Natural killer cell treated with Interleukin-12 subunit alpha and Interleukin-12 subunit beta and Interleukin-15 and Interleukin-18, amount 100 ng/mL, for 72 hours (primary cell): ENCODE measurements at regions not wholly inside any gene's neighbourhood (a gene's known extent, or its start where the extent isn't known, plus 50 kb on each side); places are given as distances from the start of the nearest gene placed in this dataset.
"Not testable (repeated sequence)": the region's sequence is repeated elsewhere in the genome, so short reads cannot be mapped to it uniquely, and the experiment has no call there.

ENCODE experiments used
- ATAC-seq, 2 donors: fragments of 150-1000 bp; cut with Tn5 transposase in 1 of 2; sonication (Bioruptor Pico), chemical (Tn5 transposase) in 1 of 2; 2 replicates each; pipeline ENCODE4 v1.10.0; 2021
- DNase-seq: peaks from one replicate; pipeline ENCODE4 v3.0.0; 2022; ENCODE audit warnings: low spot score
- H3K27ac Mint-ChIP-seq, 2 donors: 1 replicate in 1 of 2; 2 replicates in 1 of 2; pipeline ENCODE4 v1.8.0; 2022; ENCODE audit warnings: mixed read lengths in 2 of 2, mild to moderate bottlenecking in 1 of 2, moderate library complexity in 1 of 2
- H3K27me3 Mint-ChIP-seq, 2 donors: 1 replicate in 1 of 2; 2 replicates in 1 of 2; pipeline ENCODE4 v1.8.0; 2022; ENCODE audit warnings: mixed read lengths in 2 of 2
- H3K36me3 Mint-ChIP-seq: one replicate; pipeline ENCODE4 v1.8.0; 2022; ENCODE audit warnings: mixed read lengths
- H3K4me1 Mint-ChIP-seq, 2 donors: 1 replicate in 1 of 2; 2 replicates in 1 of 2; pipeline ENCODE4 v1.8.0; 2022; ENCODE audit warnings: low read depth in 2 of 2, mixed read lengths in 2 of 2, mild to moderate bottlenecking in 1 of 2
- H3K4me3 Mint-ChIP-seq: one replicate; pipeline ENCODE4 v1.8.0; 2022; ENCODE audit warnings: mixed read lengths
- H3K9me3 Mint-ChIP-seq: 2 replicates; pipeline ENCODE4 v1.8.0; 2022; ENCODE audit warnings: mixed read lengths

DNA sequence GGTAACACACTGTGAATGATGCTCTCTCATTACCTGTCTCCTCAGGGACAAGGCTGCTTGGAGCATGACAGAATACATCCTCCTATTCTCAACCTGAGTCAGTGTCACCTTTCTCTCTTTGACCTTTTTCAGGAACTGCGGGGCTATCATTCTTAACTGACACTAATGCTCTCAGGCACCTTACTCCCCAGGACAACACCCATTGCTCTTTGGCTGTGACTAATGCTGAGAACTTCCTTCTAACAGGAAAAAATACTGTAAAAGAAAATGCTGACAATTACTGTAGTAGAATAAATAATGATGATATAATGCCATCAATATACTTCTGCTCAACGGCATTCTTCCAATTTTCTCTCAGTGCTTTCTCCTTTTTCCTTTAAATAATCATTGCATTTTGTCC lies 2082.7 kb upstream of the RAG2 start:
- peaks cover 16% of the 10 kb centered on the region for H3K9me3 Mint-ChIP-seq
- no peaks in the 10 kb centered on the region for H3K4me1 Mint-ChIP-seq
- peaks cover 5% of the 10 kb centered on the region for H3K36me3 Mint-ChIP-seq
- H3K27me3 Mint-ChIP-seq = no peaks in the 10 kb centered on the region
- no peak overlapping the region for H3K4me3 Mint-ChIP-seq
- H3K27ac Mint-ChIP-seq = no peak overlapping the region
- no peak for DNase-seq
- no peak for ATAC-seq

DNA sequence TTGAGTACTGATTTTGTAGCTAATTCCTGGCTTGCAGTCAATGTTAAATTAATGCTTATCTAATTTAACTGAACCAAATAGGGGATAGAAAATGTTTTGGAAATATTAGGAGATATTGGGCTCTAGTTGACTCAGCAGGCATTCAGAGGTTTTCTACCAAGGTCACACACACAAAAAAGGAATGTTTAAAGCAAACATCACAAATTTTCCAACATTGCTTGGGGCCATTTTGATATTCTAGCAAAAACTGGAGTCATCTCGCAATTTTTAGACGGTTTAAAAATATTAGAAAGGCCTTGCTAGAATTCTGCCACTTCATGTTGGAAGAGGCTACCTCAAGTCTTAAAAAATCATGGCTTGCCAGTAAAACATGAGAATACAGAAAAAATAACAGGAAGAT lies 2082.1 kb upstream of the RAG2 start:
- DNase-seq = no peak
- H3K27me3 Mint-ChIP-seq = no peaks in the 10 kb centered on the region
- peaks cover 20% of the 10 kb centered on the region for H3K9me3 Mint-ChIP-seq
- peaks cover 5% of the 10 kb centered on the region for H3K36me3 Mint-ChIP-seq
- H3K4me3 Mint-ChIP-seq = no peak overlapping the region
- H3K4me1 Mint-ChIP-seq = no peaks in the 10 kb centered on the region
- ATAC-seq = no peak
- no peak overlapping the region for H3K27ac Mint-ChIP-seq

DNA sequence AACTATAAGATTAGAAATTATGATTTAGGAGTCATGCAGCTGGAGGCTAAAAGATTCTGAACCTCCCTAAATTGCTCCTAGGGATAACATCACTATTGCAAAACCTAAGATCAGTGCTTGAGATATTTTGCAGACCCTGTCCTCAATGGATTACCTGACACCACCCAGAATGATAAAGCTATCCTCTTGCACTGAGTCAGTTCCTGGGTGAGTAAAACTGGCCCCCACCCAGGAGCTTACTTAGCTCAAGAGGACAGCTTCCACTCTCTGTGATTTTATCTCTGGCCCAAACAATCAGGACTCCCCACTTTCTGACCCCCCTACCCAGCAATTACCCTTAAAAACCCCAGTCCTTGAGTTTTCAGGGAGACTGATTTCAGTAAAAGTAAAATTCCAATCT lies 2074.4 kb upstream of the RAG2 start:
- no peak for ATAC-seq
- Mint-ChIP-seq H3K4me3 (no peak overlapping the region), H3K27ac (no peak overlapping the region)

DNA sequence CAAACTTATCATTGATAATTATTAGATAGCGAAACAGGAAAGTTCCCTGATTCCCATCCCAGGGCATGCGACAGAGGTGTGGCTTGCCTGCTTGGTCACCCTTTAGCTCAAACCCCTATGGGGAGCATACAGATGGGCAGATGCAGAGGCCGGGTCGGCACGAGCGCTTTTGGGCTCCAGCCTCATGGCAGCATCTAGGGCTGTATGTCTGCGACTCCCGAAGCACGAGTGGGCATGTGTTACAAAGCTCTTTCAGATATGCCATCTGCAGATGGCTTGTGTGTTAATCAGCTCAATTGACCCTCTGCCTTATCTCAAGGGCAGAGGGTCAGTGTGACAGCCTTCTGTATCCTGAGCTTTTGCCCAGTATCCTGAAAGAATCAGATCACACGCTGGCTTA lies 2069.3 kb upstream of the RAG2 start:
- H3K27me3 Mint-ChIP-seq = no peaks in the 10 kb centered on the region
- ATAC-seq = no peak
- no peaks in the 10 kb centered on the region for H3K36me3 Mint-ChIP-seq
- H3K4me3 Mint-ChIP-seq = no peak overlapping the region
- H3K4me1 Mint-ChIP-seq = no peaks in the 10 kb centered on the region
- no peak overlapping the region for H3K27ac Mint-ChIP-seq
- DNase-seq = no peak
- no peaks in the 10 kb centered on the region for H3K9me3 Mint-ChIP-seq

More for the DNA sequence above, 2074.4 kb upstream of the RAG2 start:
- no peak for DNase-seq
- Mint-ChIP-seq H3K9me3 (peaks cover 15% of the 10 kb centered on the region), H3K4me1 (no peaks in the 10 kb centered on the region), H3K27me3 (no peaks in the 10 kb centered on the region), H3K36me3 (peaks cover 5% of the 10 kb centered on the region)

- no peaks in the 10 kb centered on the region for H3K27me3 Mint-ChIP-seq
- H3K36me3 Mint-ChIP-seq = no peaks in the 10 kb centered on the region
- H3K4me1 Mint-ChIP-seq = no peaks in the 10 kb centered on the region
- DNase-seq (no peak), ATAC-seq (no peak)
- no peaks in the 10 kb centered on the region for H3K9me3 Mint-ChIP-seq
- H3K4me3 Mint-ChIP-seq = no peak overlapping the region
- no peak overlapping the region for H3K27ac Mint-ChIP-seq
Observed at GRCh38 chr11:38648604-38649003, 2050.6 kb upstream of the RAG2 start.

DNA sequence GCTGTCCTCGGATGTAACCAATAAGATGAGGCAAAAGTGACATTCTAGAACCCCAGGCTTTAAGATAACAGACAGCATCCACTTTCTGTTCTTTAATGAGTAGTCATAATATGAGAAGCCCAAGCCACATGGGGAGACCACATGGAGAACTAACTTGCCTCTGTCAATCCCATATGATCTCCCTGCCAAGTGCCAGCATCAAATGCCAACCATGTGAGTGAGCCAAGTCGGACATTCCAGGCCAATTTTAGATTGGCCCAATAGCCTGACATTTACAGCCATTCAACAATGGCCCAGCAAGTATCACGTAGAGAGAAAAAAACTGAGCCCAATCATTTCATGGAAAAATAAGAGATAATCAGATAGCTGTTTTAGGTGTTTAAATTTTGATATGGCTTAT lies 2048.3 kb upstream of the RAG2 start:
- no peaks in the 10 kb centered on the region for H3K4me1 Mint-ChIP-seq
- H3K36me3 Mint-ChIP-seq = no peaks in the 10 kb centered on the region
- no peak overlapping the region for H3K27ac Mint-ChIP-seq
- H3K27me3 Mint-ChIP-seq = no peaks in the 10 kb centered on the region
- DNase-seq = no peak
- H3K9me3 Mint-ChIP-seq = no peaks in the 10 kb centered on the region
- no peak overlapping the region for H3K4me3 Mint-ChIP-seq
- ATAC-seq = no peak

DNA sequence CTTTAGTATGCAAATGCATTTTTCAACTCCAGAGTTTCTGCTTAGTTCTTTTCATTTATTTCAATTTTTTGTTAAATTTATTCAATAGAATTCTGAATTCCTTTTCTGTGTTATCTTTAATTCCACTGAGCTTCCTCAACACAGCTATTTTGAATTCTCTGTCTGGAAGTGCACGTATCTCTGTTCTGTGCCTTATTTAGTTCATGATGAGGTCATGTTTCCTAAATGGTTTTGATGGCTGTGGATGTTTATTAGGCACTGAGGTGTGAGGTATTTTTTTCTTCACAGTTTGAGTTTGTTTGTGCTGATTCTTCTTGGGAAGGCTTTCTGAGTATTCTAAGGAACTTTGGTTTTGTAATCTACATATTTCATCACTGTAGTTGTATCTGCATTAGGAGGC lies 2042.8 kb upstream of the RAG2 start:
- DNase-seq = no peak
- no peaks in the 10 kb centered on the region for H3K4me1 Mint-ChIP-seq
- no peak for ATAC-seq
- no peak overlapping the region for H3K27ac Mint-ChIP-seq
- H3K4me3 Mint-ChIP-seq = no peak overlapping the region
- peaks cover 4% of the 10 kb centered on the region for H3K9me3 Mint-ChIP-seq
- H3K27me3 Mint-ChIP-seq = no peaks in the 10 kb centered on the region
- H3K36me3 Mint-ChIP-seq = no peaks in the 10 kb centered on the region

DNA sequence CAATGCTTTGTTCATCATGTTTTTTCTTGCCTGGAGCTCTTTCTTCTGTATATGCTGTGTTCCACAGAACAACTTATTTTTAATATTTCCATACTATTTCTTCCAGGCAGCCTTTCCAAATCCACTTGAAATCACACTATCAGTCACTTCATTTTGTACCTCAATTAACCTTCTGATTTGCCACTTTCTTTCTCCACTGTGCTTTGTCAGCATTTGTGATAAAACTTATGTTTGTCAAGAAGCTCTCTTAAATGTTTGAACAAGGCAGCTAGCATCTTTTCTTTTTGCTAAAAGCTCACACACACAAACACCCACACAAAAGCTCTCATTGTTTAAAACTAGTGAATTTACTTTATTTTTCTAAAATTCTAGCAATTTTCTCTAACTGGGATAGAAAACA lies 2014.7 kb upstream of the RAG2 start:
- DNase-seq (no peak), ATAC-seq (no peak)
- Mint-ChIP-seq H3K4me1 (peaks cover 0 to 2% of the 10 kb centered on the region in 2 donors), H3K36me3 (peaks cover 4% of the 10 kb centered on the region), H3K27me3 (no peaks in the 10 kb centered on the region), H3K4me3 (no peak overlapping the region), H3K27ac (no peak overlapping the region), H3K9me3 (peaks cover 8% of the 10 kb centered on the region)

- H3K27me3 Mint-ChIP-seq, ATAC-seq, H3K27ac Mint-ChIP-seq, H3K4me1 Mint-ChIP-seq, DNase-seq, H3K9me3 Mint-ChIP-seq, H3K36me3 Mint-ChIP-seq, H3K4me3 Mint-ChIP-seq: not testable (repeated sequence)
Observed at GRCh38 chr11:38601371-38601770, 2003.3 kb upstream of the RAG2 start.

DNA sequence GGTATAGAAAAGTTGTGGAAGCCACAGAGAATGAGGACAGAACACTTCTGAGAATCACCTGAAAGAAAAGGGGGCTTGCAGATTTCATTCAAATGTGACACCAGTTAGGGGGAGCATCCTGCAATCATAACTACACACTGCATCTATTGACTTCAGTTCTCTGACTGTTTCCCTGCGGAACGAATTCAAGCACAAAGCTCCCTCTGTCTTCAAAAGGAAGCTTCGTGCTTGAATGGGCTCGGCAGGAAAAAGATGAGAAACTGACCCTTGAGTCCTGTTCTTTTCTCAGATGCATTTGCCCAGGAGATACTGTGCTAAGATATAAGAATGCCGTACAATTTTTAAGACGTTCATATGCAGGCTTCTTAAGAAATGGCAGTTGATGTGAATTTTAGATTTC lies 2000.4 kb upstream of the RAG2 start:
- H3K4me1 Mint-ChIP-seq = no peaks in the 10 kb centered on the region
- no peaks in the 10 kb centered on the region for H3K9me3 Mint-ChIP-seq
- no peak for DNase-seq
- H3K27ac Mint-ChIP-seq = no peak overlapping the region
- ATAC-seq = no peak
- no peak overlapping the region for H3K4me3 Mint-ChIP-seq
- no peaks in the 10 kb centered on the region for H3K27me3 Mint-ChIP-seq
- no peaks in the 10 kb centered on the region for H3K36me3 Mint-ChIP-seq

DNA sequence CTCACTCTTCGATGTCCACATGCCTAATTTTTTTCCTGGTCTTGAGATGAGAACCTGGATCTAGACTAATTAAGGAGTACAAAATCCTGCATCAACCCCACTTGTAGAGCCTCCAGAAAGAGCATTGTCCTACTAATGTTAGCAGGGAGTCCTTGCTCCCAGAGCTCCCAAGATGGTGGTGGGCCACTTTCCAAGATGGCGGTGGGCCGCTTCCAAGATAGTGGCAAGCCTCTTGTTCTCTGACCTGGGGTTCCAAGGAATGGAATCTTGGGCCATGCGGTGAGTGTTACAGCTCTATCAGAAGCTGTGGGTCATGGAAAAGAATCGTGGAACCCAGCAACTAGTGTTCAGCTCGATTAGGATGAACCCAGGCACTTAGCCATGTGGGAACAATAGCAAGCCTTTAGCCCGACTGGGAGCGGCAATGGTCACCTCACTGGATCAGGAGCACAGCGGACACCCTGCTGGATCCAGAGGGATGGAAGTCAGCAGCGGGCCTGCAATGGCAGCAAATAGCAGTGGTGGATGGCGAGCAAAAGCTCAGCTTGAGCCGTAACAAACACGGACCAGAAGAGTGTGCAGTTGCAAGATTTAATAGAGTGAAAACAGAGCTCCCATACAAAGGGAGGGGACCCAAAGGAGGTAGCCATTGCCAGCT lies 1997.5 kb upstream of the RAG2 start:
- not testable (repeated sequence) for H3K36me3 Mint-ChIP-seq, H3K27ac Mint-ChIP-seq, H3K4me1 Mint-ChIP-seq, H3K27me3 Mint-ChIP-seq, DNase-seq, ATAC-seq, H3K9me3 Mint-ChIP-seq, H3K4me3 Mint-ChIP-seq

DNA sequence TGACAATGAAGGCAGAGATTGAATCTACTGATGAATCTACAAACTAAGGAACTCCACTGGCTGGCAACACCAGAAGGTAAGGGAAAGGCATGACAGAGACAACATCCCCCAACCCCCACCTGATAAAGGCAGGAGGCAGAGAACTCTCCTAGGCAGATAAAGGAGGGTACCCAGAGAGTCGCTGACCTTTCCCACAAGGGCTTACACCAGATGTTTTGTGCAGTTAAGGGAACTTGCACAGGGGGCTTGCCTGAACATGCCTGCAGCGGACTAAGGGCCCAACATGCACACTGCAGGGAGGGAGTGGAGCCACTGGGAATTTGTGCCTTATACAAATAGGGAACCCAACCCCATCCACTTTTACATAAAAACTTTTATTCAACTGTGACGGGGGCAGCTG lies 1996.9 kb upstream of the RAG2 start:
- DNase-seq (no peak), ATAC-seq (no peak)
- Mint-ChIP-seq H3K4me3 (no peak overlapping the region), H3K27me3 (no peaks in the 10 kb centered on the region), H3K36me3 (no peaks in the 10 kb centered on the region), H3K27ac (no peak overlapping the region), H3K4me1 (no peaks in the 10 kb centered on the region), H3K9me3 (no peaks in the 10 kb centered on the region)

DNA sequence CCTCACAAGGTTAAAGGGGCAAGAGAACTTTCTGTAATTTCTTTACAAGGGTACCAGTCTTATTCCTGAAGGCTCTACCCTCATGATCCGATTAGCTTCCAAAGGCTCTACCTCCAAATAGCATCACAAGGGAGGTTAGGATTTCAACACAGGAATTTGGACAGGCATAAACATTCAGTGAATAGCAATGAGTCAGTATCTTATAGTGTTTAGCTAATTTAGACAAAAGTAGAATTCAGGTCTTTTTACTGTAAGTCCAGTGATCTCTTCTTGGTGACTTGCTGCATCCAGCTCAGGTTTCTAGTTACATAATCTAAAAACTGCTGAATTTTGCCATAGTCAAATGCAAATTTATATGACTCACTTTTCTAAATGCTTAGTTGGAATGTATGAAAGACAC lies 1995.6 kb upstream of the RAG2 start:
- H3K4me3 Mint-ChIP-seq = no peak overlapping the region
- H3K9me3 Mint-ChIP-seq = no peaks in the 10 kb centered on the region
- H3K4me1 Mint-ChIP-seq = no peaks in the 10 kb centered on the region
- no peaks in the 10 kb centered on the region for H3K36me3 Mint-ChIP-seq
- DNase-seq (no peak), ATAC-seq (no peak)
- H3K27me3 Mint-ChIP-seq = no peaks in the 10 kb centered on the region
- no peak overlapping the region for H3K27ac Mint-ChIP-seq

- Mint-ChIP-seq H3K9me3 (peaks cover 8% of the 10 kb centered on the region), H3K4me3 (no peak overlapping the region), H3K4me1 (no peaks in the 10 kb centered on the region), H3K27me3 (no peaks in the 10 kb centered on the region), H3K36me3 (no peaks in the 10 kb centered on the region), H3K27ac (no peak overlapping the region)
- DNase-seq (no peak), ATAC-seq (no peak)
Observed at GRCh38 chr11:38582756-38583155, 1984.7 kb upstream of the RAG2 start.

- no peak overlapping the region for H3K27ac Mint-ChIP-seq
- ATAC-seq (no peak), DNase-seq (no peak)
- no peak overlapping the region for H3K4me3 Mint-ChIP-seq
- no peaks in the 10 kb centered on the region for H3K36me3 Mint-ChIP-seq
- H3K27me3 Mint-ChIP-seq = no peaks in the 10 kb centered on the region
- H3K9me3 Mint-ChIP-seq = peaks cover 8% of the 10 kb centered on the region
- H3K4me1 Mint-ChIP-seq = no peaks in the 10 kb centered on the region
Observed at GRCh38 chr11:38582151-38582550, 1984.1 kb upstream of the RAG2 start.
